SH-SY5Y (cell line): ENCODE measurements at regions not wholly inside any gene's neighbourhood (a gene's known extent, or its start where the extent isn't known, plus 50 kb on each side); places are given as distances from the start of the nearest gene placed in this dataset.

Experiments
- GATA2 ChIP-seq: IDR thresholded peaks from 2 replicates; pipeline ENCODE4 v1.6.1; 2011; ENCODE audit warnings: mild to moderate bottlenecking, low read depth, low read length
- GATA3 ChIP-seq: IDR thresholded peaks from 2 replicates; pipeline ENCODE4 v1.6.1; 2011; ENCODE audit warnings: low read depth, mild to moderate bottlenecking, low read length, moderate library complexity

DNA sequence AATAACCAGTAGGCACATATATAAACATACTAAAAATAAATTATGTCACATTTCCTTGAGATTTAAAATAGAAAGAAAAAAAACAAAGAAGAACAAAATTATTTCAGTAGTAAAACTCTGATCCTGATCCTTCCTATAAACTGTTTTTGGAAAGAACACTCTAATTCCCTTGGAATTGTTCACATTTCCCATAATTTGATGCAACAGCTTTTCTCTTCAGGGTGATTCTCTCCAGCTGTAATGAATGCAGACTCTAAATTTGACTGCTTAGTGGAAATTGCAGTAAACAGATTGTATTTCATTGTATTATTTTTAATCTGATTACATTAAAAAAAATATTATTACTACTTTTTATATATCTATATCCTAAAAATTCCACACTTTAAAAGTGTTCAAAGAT is 70.2 kb upstream of the ABI3BP start:
- TF ChIP-seq GATA3: no peak
- TF ChIP-seq GATA2: no peak
